GM12875 (cell line): ENCODE measurements at regions not wholly inside any gene's neighbourhood (a gene's known extent, or its start where the extent isn't known, plus 50 kb on each side); places are given as distances from the start of the nearest gene placed in this dataset.

Experiments
- H3K4me3 ChIP-seq: one replicate; pipeline ENCODE4 v1.5.1; 2011; ENCODE audit warnings: low read depth, low read length, control low read depth
- CTCF ChIP-seq: IDR thresholded peaks from 2 replicates; pipeline ENCODE4 v1.5.1; 2011; ENCODE audit warnings: low read depth, mild to moderate bottlenecking, control low read depth, inconsistent platforms, low read length, moderate library complexity, borderline replicate concordance; ENCODE audit not compliant: insufficient read depth

DNA sequence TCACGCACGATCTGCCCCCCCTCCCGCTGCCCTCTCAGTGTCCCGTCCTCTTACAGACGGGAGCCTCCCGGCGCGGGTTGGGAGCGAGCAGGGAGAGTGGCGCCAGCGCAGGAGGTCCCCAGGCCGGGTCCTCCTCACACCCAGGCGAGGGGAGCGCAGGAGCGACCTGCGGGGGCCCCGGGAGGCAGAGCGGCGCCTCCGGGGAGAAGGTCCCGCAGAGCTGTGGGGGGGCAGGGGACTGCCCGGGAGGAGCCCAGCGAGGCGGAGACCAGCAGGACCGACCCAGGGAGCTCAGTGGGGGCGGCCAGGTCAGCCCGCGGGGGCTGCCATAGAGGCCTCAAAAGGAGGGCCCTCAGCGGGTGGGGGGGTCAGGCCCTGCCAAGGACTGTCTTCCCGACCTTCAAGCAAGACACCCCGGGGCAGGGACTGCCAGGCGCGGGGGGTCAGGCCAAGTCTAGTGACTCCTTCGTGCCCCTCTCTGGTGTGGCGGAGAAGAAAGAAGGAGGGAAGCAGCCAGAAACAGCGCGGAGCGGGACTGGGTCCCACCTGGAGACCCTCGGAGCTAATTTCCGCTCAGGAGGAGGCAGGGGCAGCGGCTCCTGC, 123.3 kb upstream of the ERCC6L2 start:
- H3K4me3 ChIP-seq = no peak overlapping the region
- TF ChIP-seq CTCF = no peak

- TF ChIP-seq CTCF = no peak
- no peak overlapping the region for H3K4me3 ChIP-seq
These were observed 124.0 kb upstream of the ERCC6L2 start for GRCh38 chr9:95751520-95751790.

DNA sequence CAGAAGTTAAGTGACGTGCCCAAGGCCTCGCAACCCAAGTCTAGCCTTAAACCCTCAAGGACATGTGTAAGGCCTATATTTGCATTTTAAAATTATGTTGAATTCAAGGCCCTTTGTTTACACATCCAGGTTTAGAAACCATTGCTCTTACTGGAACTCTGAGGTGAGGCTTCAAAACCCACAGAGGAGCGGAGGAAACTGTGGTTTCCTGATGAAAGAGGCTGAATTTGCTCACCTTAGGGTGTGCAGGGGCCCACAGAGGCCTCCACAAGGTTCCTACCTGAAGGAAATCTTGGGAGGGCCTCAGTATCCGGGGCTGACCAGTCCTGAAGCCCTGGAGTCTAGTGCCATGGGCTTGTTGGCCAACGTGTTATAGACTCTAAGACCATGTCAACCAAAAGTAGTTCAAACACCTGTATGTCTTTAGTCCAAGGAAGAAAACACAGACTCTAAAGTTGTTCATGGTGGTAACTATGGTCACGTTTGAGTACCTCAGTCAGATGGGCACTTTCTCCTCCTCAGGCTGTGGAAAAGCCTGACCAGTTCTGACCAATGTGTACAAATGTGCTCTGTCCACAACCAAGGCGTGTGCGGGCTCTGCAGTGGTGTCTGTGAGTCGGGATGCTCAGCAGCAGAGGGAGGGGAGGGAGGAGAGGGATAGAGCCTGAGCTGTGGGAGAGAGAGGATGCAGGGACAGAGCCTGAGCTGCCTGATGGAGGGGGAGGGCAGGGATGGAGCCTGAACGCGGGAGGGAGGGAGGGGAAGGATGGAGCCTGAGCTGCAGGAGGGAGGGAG, 124.6 kb upstream of the ERCC6L2 start:
- no peak for TF ChIP-seq CTCF

DNA sequence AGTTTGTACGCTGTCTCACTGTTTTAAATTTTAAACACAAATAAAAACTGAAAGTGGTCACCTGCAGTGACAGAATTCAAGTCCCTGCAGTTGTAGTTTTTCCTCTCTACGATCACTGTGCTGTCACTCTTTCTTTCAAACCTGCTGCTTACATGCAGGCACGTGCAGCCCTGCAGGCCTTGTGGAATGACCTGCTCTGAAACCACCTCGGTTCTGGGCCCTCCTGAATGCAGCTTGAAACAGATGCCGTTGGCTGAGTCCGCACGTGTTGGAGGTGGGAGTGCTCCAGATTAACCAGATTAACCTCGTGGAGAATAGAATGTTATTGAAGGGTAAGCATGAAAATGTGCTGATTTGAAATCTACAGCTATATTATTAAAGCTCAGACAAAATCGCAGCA, 126.0 kb upstream of the ERCC6L2 start:
- no peak overlapping the region for H3K4me3 ChIP-seq
- no peak for TF ChIP-seq CTCF

More for the DNA sequence above, 124.6 kb upstream of the ERCC6L2 start:
- no peak overlapping the region for H3K4me3 ChIP-seq

GRCh38 chr9:95746408-95747180, 128.9 kb upstream of the ERCC6L2 start:
- TF ChIP-seq CTCF = no peak
- H3K4me3 ChIP-seq = no peak overlapping the region

DNA sequence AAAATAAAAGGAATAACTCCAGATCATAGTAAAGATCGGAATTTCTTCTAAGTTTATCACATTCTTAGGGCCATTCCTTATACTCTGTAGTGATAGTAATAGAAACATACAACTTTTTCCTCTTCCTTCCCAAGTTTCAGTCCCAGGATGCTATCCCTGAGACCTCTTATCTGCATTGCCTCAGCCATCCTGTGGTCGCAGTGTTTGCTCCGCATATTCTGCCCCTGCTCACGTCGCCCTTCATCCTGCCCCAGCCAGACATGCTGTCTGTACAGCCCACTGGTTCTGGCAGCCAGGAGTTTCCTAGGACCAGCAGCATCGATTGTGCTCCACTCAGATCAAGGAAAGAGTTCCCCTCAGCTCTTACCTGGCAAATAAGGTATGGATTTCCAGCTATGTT, 132.7 kb upstream of the ERCC6L2 start:
- TF ChIP-seq CTCF = no peak
- H3K4me3 ChIP-seq = no peak overlapping the region

- no peak overlapping the region for H3K4me3 ChIP-seq
- TF ChIP-seq CTCF = no peak
These were observed 133.9 kb upstream of the ERCC6L2 start for GRCh38 chr9:95741631-95742030.
